Nucleus accumbens (tissue), 56 donors: ENCODE measurements at regions not wholly inside any gene's neighbourhood (a gene's known extent, or its start where the extent isn't known, plus 50 kb on each side); places are given as distances from the start of the nearest gene placed in this dataset.
"Not testable (repeated sequence)": the region's sequence is repeated elsewhere in the genome, so short reads cannot be mapped to it uniquely, and the experiment has no call there.

Experiments
- DNase-seq, 56 donors: peaks; one replicate each; lab custom pipeline; 2025; lab: John Stamatoyannopoulos, UW

DNA sequence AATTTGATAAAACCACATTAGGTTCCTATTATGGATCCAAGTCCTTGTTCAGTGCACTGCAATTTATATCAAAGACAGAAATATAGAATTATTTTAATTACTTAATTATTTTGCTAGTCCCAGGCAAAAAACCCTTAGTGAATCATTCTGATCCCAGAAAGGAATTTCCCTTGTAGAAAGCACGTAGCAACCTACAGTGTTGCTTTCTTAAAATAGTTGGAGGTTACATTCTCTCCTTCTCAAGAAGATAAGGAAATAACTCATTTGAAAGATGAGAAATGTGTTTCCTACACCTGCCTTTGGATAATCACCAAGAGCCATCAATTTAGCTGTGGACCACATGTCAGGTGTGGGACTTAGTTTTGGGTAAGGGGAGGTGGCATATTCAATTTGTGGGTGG, 434.9 kb downstream of the SHISA9 start:
- DNase-seq: no peak

DNA sequence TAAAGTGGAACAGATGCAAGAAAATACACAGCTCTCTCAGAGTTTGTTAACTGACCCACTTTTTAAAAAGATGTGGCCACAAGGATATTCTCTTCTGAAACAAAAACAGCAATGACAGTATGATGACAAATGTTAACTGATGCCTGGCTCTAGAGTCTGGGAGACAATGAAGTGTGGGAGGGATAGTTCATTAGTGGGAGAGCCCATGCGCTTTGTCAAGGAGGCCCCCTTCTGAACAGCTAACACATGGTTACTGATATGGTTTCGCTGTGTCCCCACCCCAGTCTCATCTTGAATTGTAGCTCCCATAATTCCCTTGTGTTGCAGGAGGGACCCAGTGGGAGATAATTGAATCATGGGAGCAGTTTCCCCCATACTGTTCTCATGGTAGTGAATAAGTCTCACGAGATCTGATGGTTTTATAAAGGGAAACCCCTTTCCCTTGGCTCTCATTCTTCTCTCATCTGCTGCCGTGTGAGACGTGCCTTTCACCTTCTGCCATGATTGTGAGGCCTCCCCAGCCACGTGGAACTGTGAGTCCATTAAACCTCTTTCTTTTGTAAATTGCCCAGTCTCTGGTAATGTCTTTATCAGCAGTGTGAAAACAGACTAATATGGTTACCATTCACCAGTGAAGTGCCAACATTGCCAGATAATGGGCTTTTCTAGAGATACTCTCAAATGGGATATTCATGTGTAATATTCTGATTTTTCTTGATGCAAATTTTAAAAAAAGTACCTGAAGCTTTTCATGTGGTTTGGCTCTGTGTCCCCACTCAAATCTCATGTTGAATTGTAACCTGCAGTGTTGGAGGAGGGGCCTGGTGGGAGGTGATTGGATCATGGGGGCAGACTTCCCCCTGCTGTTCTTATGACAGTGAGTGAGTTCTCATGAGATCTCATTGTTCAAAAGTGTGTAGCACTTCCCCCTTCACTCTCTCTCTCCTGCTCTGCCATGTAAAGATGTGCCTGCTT, 435.8 kb downstream of the SHISA9 start:
- DNase-seq: not testable (repeated sequence)

DNA sequence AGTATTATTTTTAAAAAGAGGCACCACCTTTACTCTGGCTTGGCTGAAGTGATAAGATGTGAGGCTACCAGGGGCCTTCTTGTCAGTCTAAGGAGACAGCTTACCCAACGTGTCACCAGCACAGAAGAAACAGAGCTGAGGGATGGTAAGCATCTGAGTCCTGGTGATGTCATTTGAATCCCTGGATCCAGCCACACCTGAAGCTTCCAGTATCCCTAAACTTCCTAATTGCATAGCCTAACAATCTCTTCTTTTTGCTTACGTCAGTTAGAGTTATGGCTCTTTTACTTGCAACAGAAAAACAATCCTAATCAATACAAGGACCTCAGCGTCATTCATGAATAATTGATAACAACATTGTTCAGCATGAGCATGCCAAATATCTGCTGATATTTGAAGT, 436.6 kb downstream of the SHISA9 start:
- DNase-seq: no peak

DNA sequence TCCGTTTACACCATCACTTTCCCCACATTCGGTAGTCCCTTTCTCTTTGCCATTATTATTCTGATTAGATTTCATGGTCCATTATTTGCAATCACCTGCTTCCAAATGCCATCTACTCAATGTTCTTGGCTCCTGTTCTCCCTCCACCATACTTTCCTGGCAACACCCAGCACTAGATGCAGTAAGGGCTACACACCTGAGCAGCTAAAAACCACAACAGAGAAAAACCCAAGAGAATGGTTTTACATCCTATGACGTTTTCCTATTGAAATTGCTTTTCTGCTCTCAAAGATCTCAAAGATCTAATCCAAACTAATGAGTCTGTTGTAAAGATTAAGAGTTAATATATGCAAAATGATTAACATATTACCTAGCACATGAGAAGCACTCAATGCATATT, 441.3 kb downstream of the SHISA9 start:
- no peak for DNase-seq

- DNase-seq: no peak
These were observed 442.6 kb downstream of the SHISA9 start for GRCh38 chr16:13344001-13344400.

DNA sequence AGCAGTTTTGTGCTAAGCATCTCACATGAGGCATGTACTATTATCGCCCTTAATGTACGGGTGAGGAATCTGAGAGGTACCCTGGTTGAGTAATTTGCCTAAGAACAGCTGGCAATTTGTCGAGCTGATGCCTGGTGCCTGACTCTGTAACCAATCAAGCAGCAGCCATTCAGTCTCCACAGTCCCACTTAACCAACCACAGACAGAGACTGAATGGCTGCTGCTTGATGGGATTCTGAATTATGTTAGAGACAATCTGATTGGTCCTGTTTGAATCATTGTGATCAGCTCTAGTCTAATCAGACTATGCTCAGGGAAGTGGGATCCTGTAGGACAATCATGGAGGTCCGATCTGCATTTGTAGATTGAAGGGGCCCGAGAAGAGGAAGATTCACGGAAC, 447.0 kb downstream of the SHISA9 start:
- no peak for DNase-seq

DNA sequence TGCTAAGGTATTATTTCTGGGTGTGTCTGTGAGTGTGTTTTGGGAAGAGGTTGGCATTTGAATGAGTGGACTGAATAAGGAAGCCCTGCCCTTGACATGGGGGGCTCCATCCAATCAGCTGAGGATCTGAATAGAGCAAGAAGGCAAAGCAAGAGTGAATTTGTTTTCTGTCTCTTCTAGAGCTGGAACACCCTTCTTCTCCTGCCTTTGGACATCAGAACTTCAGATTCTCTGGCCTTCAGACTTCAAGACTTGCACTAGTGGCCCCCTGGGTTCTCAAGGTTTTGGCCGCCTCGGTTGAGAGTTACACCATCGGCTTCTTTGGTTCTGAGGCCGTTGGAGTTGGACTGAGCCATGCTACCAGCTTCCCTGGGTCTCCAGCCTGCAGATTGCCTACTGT, 448.6 kb downstream of the SHISA9 start:
- DNase-seq: no peak

DNA sequence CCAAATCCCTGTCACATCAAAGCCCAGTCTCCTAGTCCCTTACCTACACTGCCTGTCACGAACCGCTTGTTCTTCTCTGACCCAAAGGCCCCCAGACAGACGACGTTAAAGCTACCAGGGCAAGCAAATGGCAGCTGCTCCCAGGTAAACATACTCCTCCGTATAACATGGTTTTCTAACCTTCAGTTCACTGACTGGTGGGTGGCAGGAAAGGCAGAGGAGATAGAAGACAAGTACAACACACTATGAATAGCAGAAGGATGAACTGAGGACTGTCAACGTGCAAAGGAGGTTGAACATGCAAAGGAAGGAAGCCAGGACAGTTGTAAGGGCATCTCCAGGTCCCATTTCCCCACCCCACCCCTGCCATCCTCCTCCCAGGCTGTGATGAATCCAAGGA, 449.8 kb downstream of the SHISA9 start:
- DNase-seq: peak in 1 of 56 donors; percentile 0

- no peak for DNase-seq
These were observed 450.3 kb downstream of the SHISA9 start for GRCh38 chr16:13351601-13352217.

DNA sequence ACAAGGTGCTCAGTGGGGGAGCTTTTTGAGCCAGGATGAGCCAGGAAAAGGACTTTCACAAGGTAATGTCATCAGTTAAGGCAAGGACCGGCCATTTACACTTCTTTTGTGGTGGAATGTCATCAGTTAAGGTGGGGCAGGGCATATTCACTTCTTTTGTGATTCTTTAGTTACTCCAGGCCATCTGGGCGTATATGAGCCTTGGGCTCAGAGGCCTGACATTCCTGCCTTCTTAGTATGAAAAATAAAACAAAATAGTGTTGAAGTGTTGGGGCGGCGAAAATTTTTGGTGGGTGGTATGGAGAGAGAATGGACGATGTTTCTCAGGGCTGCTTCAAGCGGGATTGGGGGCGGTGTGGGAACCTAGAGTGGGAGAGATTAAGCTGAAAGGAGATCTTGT, 451.4 kb downstream of the SHISA9 start:
- DNase-seq: not testable (repeated sequence)

- DNase-seq: not testable (repeated sequence)
These were observed 456.4 kb downstream of the SHISA9 start for GRCh38 chr16:13357842-13358241.

- DNase-seq: no peak
These were observed 458.4 kb downstream of the SHISA9 start for GRCh38 chr16:13359835-13360234.

- DNase-seq: no peak
These were observed 471.0 kb downstream of the SHISA9 start for GRCh38 chr16:13372421-13372820.

- DNase-seq: no peak
These were observed 474.8 kb downstream of the SHISA9 start for GRCh38 chr16:13376174-13376573.

GRCh38 chr16:13377143-13377542, 475.7 kb downstream of the SHISA9 start:
- no peak for DNase-seq

- no peak for DNase-seq
These were observed 476.8 kb downstream of the SHISA9 start for GRCh38 chr16:13378151-13378550.

GRCh38 chr16:13379266-13379665, 477.9 kb downstream of the SHISA9 start:
- peak in 39 of 56 donors; percentile 0 to 86 (median 44) for DNase-seq

GRCh38 chr16:13385156-13386040, 484.0 kb downstream of the SHISA9 start:
- DNase-seq: not testable (repeated sequence)

- no peak for DNase-seq
These were observed 488.9 kb downstream of the SHISA9 start for GRCh38 chr16:13390093-13390985.

DNA sequence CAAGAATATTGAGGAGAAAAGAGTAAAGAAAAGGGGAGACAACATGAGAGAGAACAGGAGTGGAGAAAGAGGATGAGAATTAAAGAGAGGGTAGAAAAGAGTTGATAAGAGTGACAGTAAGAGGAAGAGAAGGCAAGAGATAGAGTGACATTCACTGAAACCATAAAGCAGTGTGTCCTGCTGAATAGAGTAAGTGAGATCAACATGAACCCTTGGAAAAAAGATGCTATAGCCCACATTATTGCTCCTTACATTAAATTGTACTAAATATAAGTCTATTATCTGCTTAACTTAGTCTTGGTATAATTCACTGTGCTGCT, 489.5 kb downstream of the SHISA9 start:
- DNase-seq: no peak
